H9 (cell line): ENCODE measurements at regions not wholly inside any gene's neighbourhood (a gene's known extent, or its start where the extent isn't known, plus 50 kb on each side); places are given as distances from the start of the nearest gene placed in this dataset.

Source experiments
- DNase-seq: peaks from one replicate; pipeline ENCODE4 v3.0.0-alpha.2; 2017
- H2AFZ ChIP-seq: one replicate; pipeline ENCODE4 v1.6.1; 2013; ENCODE audit warnings: mild to moderate bottlenecking, low read length, control low read depth, moderate library complexity
- H2AK5ac ChIP-seq: 2 replicates; pipeline ENCODE4 v1.6.1; 2013; ENCODE audit warnings: low read length, control low read depth, mixed read lengths; ENCODE audit not compliant: insufficient read length
- H2BK120ac ChIP-seq: one replicate; pipeline ENCODE4 v1.6.1; 2013; ENCODE audit warnings: low read depth, mild to moderate bottlenecking, low read length, control low read depth, inconsistent platforms; ENCODE audit not compliant: poor library complexity, severe bottlenecking
- H2BK12ac ChIP-seq: 2 replicates; pipeline ENCODE4 v1.6.1; 2013; ENCODE audit warnings: low read length, control low read depth, mixed read lengths, low read depth; ENCODE audit not compliant: insufficient read length
- H2BK15ac ChIP-seq: 2 replicates; pipeline ENCODE4 v1.6.1; 2013; ENCODE audit warnings: low read depth, low read length, control low read depth
- H2BK20ac ChIP-seq: one replicate; pipeline ENCODE4 v1.6.1; 2013; ENCODE audit warnings: low read depth, mild to moderate bottlenecking, low read length, control low read depth, inconsistent platforms; ENCODE audit not compliant: poor library complexity, severe bottlenecking
- H2BK5ac ChIP-seq: 2 replicates; pipeline ENCODE4 v1.6.1; 2013; ENCODE audit warnings: low read length, control low read depth, mixed read lengths; ENCODE audit not compliant: insufficient read length
- H3K14ac ChIP-seq: 2 replicates; pipeline ENCODE4 v1.6.1; 2013; ENCODE audit warnings: low read length, control low read depth; ENCODE audit not compliant: insufficient read depth
- H3K18ac ChIP-seq: 2 replicates; pipeline ENCODE4 v1.6.1; 2013; ENCODE audit warnings: low read depth, mild to moderate bottlenecking, mixed read lengths, low read length, control low read depth; ENCODE audit not compliant: insufficient read length
- H3K23ac ChIP-seq: 2 replicates; pipeline ENCODE4 v1.6.1; 2013; ENCODE audit warnings: low read length, control low read depth, mixed read lengths, low read depth; ENCODE audit not compliant: insufficient read length
- H3K23me2 ChIP-seq: 2 replicates; pipeline ENCODE4 v1.6.1; 2013; ENCODE audit warnings: low read depth, mild to moderate bottlenecking, mixed read lengths, low read length, control low read depth; ENCODE audit not compliant: insufficient read length, poor library complexity, severe bottlenecking
- H3K27ac ChIP-seq: 2 replicates; pipeline ENCODE4 v1.5.1; 2013; ENCODE audit warnings: low read length, control low read depth, mixed read lengths, low read depth; ENCODE audit not compliant: insufficient read length
- H3K27me3 ChIP-seq: 2 replicates; pipeline ENCODE4 v1.6.1; 2013; ENCODE audit warnings: low read length, control low read depth, inconsistent platforms; ENCODE audit not compliant: insufficient read depth
- H3K4ac ChIP-seq: 2 replicates; pipeline ENCODE4 v1.6.1; 2013; ENCODE audit warnings: low read depth, mild to moderate bottlenecking, control low read depth, inconsistent platforms, low read length, moderate library complexity
- H3K4me1 ChIP-seq: 2 replicates; pipeline ENCODE4 v1.6.1; 2013; ENCODE audit warnings: low read length, control low read depth, inconsistent platforms; ENCODE audit not compliant: insufficient read depth
- H3K4me2 ChIP-seq: 2 replicates; pipeline ENCODE4 v1.6.1; 2013; ENCODE audit warnings: low read length, control low read depth, mixed read lengths; ENCODE audit not compliant: insufficient read length, insufficient read depth
- H3K56ac ChIP-seq: 2 replicates; pipeline ENCODE4 v1.6.1; 2013; ENCODE audit warnings: low read depth, mild to moderate bottlenecking, mixed read lengths, low read length, control low read depth; ENCODE audit not compliant: insufficient read length
- H3K79me1 ChIP-seq: 2 replicates; pipeline ENCODE4 v1.6.1; 2013; ENCODE audit warnings: low read depth, mild to moderate bottlenecking, moderate library complexity, low read length, control low read depth, inconsistent platforms; ENCODE audit not compliant: insufficient read depth, poor library complexity, severe bottlenecking
- H3K79me2 ChIP-seq: 2 replicates; pipeline ENCODE4 v1.6.1; 2013; ENCODE audit warnings: low read length, control low read depth, inconsistent platforms; ENCODE audit not compliant: insufficient read depth
- H3K9ac ChIP-seq: 2 replicates; pipeline ENCODE4 v1.6.1; 2013; ENCODE audit warnings: low read length, control low read depth, mixed read lengths; ENCODE audit not compliant: insufficient read length; ENCODE audit errors: extremely low read depth
- H3K9me3 ChIP-seq: one replicate; pipeline ENCODE4 v1.6.1; 2013; ENCODE audit warnings: low read depth, low read length, inconsistent platforms; ENCODE audit not compliant: control insufficient read depth
- H3T11ph ChIP-seq: one replicate; pipeline ENCODE4 v1.6.1; 2013; ENCODE audit warnings: mild to moderate bottlenecking, low read length, control low read depth, inconsistent platforms
- H4K20me1 ChIP-seq: one replicate; pipeline ENCODE4 v1.6.1; 2013; ENCODE audit not compliant: control insufficient read depth, insufficient read length, insufficient read depth
- H4K5ac ChIP-seq: 2 replicates; pipeline ENCODE4 v1.6.1; 2013; ENCODE audit warnings: low read depth, mild to moderate bottlenecking, mixed read lengths, low read length, control low read depth; ENCODE audit not compliant: insufficient read length
- H4K8ac ChIP-seq: replicated peaks from 2 replicates; pipeline ENCODE4 v1.6.1; 2013; ENCODE audit warnings: low read length, control low read depth, mixed read lengths, low read depth; ENCODE audit not compliant: insufficient read length
- H4K91ac ChIP-seq: 2 replicates; pipeline ENCODE4 v1.6.1; 2013; ENCODE audit warnings: low read depth, mild to moderate bottlenecking, moderate library complexity, mixed read lengths, low read length, control low read depth; ENCODE audit not compliant: insufficient read length
- H3K27ac Mint-ChIP-seq, 3 experiments: 2 replicates in 2 of 3; 3 replicates in 1 of 3; pipeline ENCODE4 v1.8.0; 2020 to 2021; ENCODE audit warnings: mixed read lengths in 3 of 3, mild to moderate bottlenecking in 1 of 3, moderate library complexity in 1 of 3
- H3K27me3 Mint-ChIP-seq: 2 replicates; pipeline ENCODE4 v1.8.0; 2021; ENCODE audit warnings: low read depth, mild to moderate bottlenecking, moderate library complexity, mixed read lengths
- H3K36me3 Mint-ChIP-seq, 3 experiments: 2 replicates in 2 of 3; 3 replicates in 1 of 3; pipeline ENCODE4 v1.8.0; 2020 to 2021; ENCODE audit warnings: low read depth in 3 of 3, mixed read lengths in 3 of 3; ENCODE audit not compliant: insufficient read depth in 1 of 3
- H3K4me1 Mint-ChIP-seq, 2 experiments: 2 replicates each; pipeline ENCODE4 v1.8.0; 2020; ENCODE audit warnings: mixed read lengths in 2 of 2
- H3K4me3 Mint-ChIP-seq, 2 experiments: 2 replicates in 1 of 2; 3 replicates in 1 of 2; pipeline ENCODE4 v1.8.0; 2020 to 2021; ENCODE audit warnings: mild to moderate bottlenecking in 2 of 2, mixed read lengths in 2 of 2, moderate library complexity in 1 of 2
- H3K9me3 Mint-ChIP-seq, 2 experiments: 2 replicates in 1 of 2; 3 replicates in 1 of 2; pipeline ENCODE4 v1.8.0; 2020; ENCODE audit warnings: mild to moderate bottlenecking in 2 of 2, mixed read lengths in 2 of 2, moderate library complexity in 1 of 2
- CTCF ChIP-seq: fragments of 200-600 bp; sonication (generic); conservative IDR thresholded peaks from 3 replicates; pipeline ENCODE4 v1.8.0; 2021; ENCODE audit warnings: antibody characterized with exemption, mild to moderate bottlenecking
- WGBS: extraction: QIAGEN DNeasy Blood & Tissue Kit; methylation state at CpG from one replicate; pipeline ENCODE4 v1.1.7; 2013; ENCODE audit warnings: missing lambda C conversion rate, low lambda C conversion rate, mixed read lengths; ENCODE audit not compliant: insufficient read length; ENCODE audit errors: extremely low coverage; 5-methylcytosine and 5-hydroxymethylcytosine counted together

- H3K23ac ChIP-seq, result no peak overlapping the region
- H3K27ac ChIP-seq, result no peak overlapping the region
- H2BK20ac ChIP-seq, result no peak overlapping the region
- H3K27ac Mint-ChIP-seq, result no peak overlapping the region
- peaks cover 4% of the 10 kb centered on the region; the same call in 1 of the 2 replicates for H3K27me3 ChIP-seq
- no peak overlapping the region for H2BK5ac ChIP-seq
- no peak overlapping the region for H3K56ac ChIP-seq
- no peak overlapping the region for H2BK15ac ChIP-seq
- peaks cover 9 to 13% of the 10 kb centered on the region in 2 experiments for H3K4me1 Mint-ChIP-seq
- H3K4me1 ChIP-seq, result no peaks in the 10 kb centered on the region
- WGBS, result no CpG with 5 or more reads among the region's 21 CpGs
- no peak overlapping the region for H3K4me2 ChIP-seq
- no peak overlapping the region for H3K14ac ChIP-seq
- no peak for TF ChIP-seq CTCF
- H2BK12ac ChIP-seq, result no peak overlapping the region
- no peak overlapping the region for H2BK120ac ChIP-seq
- H3K79me2 ChIP-seq, result no peaks in the 10 kb centered on the region
- no peak overlapping the region for H3K9ac ChIP-seq
- H3K36me3 Mint-ChIP-seq, result peaks cover 7 to 32% (median 24%) of the 10 kb centered on the region in 3 experiments
- no peak overlapping the region for H4K5ac ChIP-seq
- no peaks in the 10 kb centered on the region for H3K23me2 ChIP-seq
- H3K18ac ChIP-seq, result no peak overlapping the region
- no peak overlapping the region for H2AFZ ChIP-seq
- no peaks in the 10 kb centered on the region for H3K79me1 ChIP-seq
- H3K4ac ChIP-seq, result no peak overlapping the region
- H3K9me3 Mint-ChIP-seq, result peaks cover 18 to 29% of the 10 kb centered on the region in 2 experiments; a peak in 4 of 5 replicates
- no peak overlapping the region for H4K8ac ChIP-seq
- no peak overlapping the region for H2AK5ac ChIP-seq
- DNase-seq, result no peak
- H4K20me1 ChIP-seq, result no peaks in the 10 kb centered on the region
- H3K9me3 ChIP-seq, result peaks cover under 1% of the 10 kb centered on the region
- H3K4me3 Mint-ChIP-seq, result no peak overlapping the region
- H3K27me3 Mint-ChIP-seq, result peaks cover 81% of the 10 kb centered on the region
- H4K91ac ChIP-seq, result no peak overlapping the region
- no peak overlapping the region for H3T11ph ChIP-seq
Measured at GRCh38 chr9:96040591-96041461, 165.3 kb downstream of the ERCC6L2 start.
